ENCODE measurements at regions not wholly inside any gene's neighbourhood (a gene's known extent, or its start where the extent isn't known, plus 50 kb on each side); places are given as distances from the start of the nearest gene placed in this dataset.

DNA sequence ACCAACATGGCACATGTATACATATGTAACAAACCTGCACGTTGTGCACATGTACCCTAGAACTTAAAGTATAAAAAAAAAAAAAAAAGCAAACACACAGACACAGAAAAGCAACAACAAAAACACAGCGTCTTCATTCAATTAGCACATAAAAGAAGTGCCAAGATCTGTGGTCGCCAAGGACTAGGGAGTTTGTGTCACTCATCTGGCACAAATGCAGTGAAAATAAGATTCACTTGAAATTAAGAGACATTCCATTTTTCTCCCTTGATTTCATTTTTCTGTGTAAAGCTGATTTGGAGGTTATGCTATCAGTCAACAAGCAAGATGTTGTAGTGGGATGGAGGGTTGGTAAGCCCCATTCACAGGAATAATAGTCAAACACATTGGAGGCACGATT lies 115.3 kb downstream of the FAT4 start:
- Histone ChIP-seq H3K4me1 (ENCODE audit: control insufficient read depth in 3 of 3, insufficient read depth in 3 of 3, low read length in 3 of 3) (no peaks in the 10 kb centered on the region), H3K27ac (ENCODE audit: low read depth, low read length) (no peak overlapping the region), H3K9me3 (ENCODE audit: control insufficient read depth in 3 of 3, low read length in 3 of 3) (no peaks in the 10 kb centered on the region), H3K9ac (ENCODE audit: low read depth in 1 of 3, low read length in 3 of 3) (no peak overlapping the region), H3K27me3 (ENCODE audit: control insufficient read depth in 3 of 3, insufficient read depth in 3 of 3, low read length in 3 of 3) (no peaks in the 10 kb centered on the region), H3K4me3 (ENCODE audit: low read length in 3 of 3) (no peak overlapping the region), H3K36me3 (ENCODE audit: control insufficient read depth in 3 of 3, insufficient read depth in 3 of 3, low read length in 3 of 3) (peaks cover 0 to 6% (median 0%) of the 10 kb centered on the region in 3 donors)

DNA sequence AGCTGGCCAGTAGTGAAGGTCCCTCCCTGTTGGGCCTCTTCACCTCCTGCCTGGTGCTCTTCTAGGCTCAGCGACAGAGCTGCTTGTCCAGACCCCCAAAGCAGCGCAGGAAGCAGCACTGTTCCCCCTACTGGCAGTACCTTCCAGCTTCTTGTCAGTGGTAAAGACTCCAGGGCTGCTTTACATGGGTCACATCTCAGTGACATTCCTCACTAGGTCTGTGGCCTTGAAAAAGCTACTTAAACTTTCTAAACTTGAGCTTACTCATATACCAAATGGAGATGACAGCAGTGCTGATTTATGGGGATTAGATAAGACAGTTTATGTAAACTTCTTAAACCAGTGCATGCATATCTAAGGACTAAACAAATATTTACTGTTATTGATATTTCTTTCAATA lies 117.3 kb downstream of the FAT4 start:
- H3K27me3 ChIP-seq (ENCODE audit: control insufficient read depth in 3 of 3, insufficient read depth in 3 of 3, low read length in 3 of 3), result no peaks in the 10 kb centered on the region
- no peaks in the 10 kb centered on the region for H3K4me1 ChIP-seq (ENCODE audit: control insufficient read depth in 3 of 3, insufficient read depth in 3 of 3, low read length in 3 of 3)
- H3K36me3 ChIP-seq (ENCODE audit: control insufficient read depth in 3 of 3, insufficient read depth in 3 of 3, low read length in 3 of 3), result peaks cover 0 to 9% (median 0%) of the 10 kb centered on the region in 3 donors
- no peaks in the 10 kb centered on the region for H3K9me3 ChIP-seq (ENCODE audit: control insufficient read depth in 3 of 3, low read length in 3 of 3)
- H3K4me3 ChIP-seq (ENCODE audit: low read length in 3 of 3), result no peak overlapping the region
- no peak overlapping the region for H3K27ac ChIP-seq (ENCODE audit: low read depth, low read length)
- H3K9ac ChIP-seq (ENCODE audit: low read depth in 1 of 3, low read length in 3 of 3), result no peak overlapping the region

DNA sequence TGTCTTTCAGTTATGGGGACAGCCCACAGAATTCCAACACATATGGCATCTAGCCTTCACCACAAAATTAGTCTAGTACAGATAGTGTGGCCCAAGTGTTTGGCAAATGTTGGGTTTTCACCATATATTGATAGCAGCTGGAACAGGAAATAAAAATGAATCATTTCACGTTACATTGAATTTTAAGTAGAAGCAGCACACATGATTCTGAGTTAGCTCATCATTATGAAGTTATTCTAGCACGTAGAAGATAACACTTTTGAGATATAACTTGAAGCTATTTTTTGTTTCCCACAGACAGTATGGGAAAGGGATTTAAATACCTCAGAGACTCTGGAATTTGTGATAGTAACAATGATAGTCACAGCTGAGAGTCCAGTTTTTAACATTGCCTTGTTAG lies 118.7 kb downstream of the FAT4 start:
- Histone ChIP-seq H3K27me3 (ENCODE audit: control insufficient read depth in 3 of 3, insufficient read depth in 3 of 3, low read length in 3 of 3) (no peaks in the 10 kb centered on the region), H3K4me3 (ENCODE audit: low read length in 3 of 3) (no peak overlapping the region), H3K9ac (ENCODE audit: low read depth in 1 of 3, low read length in 3 of 3) (no peak overlapping the region), H3K27ac (ENCODE audit: low read depth, low read length) (no peak overlapping the region), H3K9me3 (ENCODE audit: control insufficient read depth in 3 of 3, low read length in 3 of 3) (no peaks in the 10 kb centered on the region), H3K4me1 (ENCODE audit: control insufficient read depth in 3 of 3, insufficient read depth in 3 of 3, low read length in 3 of 3) (no peaks in the 10 kb centered on the region), H3K36me3 (ENCODE audit: control insufficient read depth in 3 of 3, insufficient read depth in 3 of 3, low read length in 3 of 3) (peaks cover 0 to 9% (median 0%) of the 10 kb centered on the region in 3 donors)

DNA sequence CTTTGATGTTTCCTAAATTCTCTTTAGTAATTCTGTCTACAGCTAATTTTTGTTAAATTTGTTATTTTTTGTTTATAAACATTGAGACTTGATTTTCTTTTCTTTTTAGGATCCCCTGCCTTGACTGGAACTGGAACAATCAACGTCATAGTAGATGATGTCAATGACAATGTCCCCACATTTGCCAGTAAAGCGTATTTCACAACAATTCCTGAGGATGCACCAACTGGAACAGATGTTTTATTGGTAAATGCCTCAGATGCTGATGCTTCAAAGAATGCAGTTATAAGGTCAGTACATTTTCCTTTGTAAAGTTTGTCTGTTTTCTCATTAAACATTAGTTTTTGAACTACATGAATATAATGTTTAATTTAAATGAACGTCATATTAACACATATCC lies 119.4 kb downstream of the FAT4 start:
- H3K36me3 ChIP-seq (ENCODE audit: control insufficient read depth in 3 of 3, insufficient read depth in 3 of 3, low read length in 3 of 3), result peaks cover 0 to 9% (median 0%) of the 10 kb centered on the region in 3 donors
- no peak overlapping the region for H3K27ac ChIP-seq (ENCODE audit: low read depth, low read length)
- no peaks in the 10 kb centered on the region for H3K4me1 ChIP-seq (ENCODE audit: control insufficient read depth in 3 of 3, insufficient read depth in 3 of 3, low read length in 3 of 3)
- no peak overlapping the region for H3K4me3 ChIP-seq (ENCODE audit: low read length in 3 of 3)
- H3K9ac ChIP-seq (ENCODE audit: low read depth in 1 of 3, low read length in 3 of 3), result no peak overlapping the region
- no peaks in the 10 kb centered on the region for H3K9me3 ChIP-seq (ENCODE audit: control insufficient read depth in 3 of 3, low read length in 3 of 3)
- H3K27me3 ChIP-seq (ENCODE audit: control insufficient read depth in 3 of 3, insufficient read depth in 3 of 3, low read length in 3 of 3), result no peaks in the 10 kb centered on the region

DNA sequence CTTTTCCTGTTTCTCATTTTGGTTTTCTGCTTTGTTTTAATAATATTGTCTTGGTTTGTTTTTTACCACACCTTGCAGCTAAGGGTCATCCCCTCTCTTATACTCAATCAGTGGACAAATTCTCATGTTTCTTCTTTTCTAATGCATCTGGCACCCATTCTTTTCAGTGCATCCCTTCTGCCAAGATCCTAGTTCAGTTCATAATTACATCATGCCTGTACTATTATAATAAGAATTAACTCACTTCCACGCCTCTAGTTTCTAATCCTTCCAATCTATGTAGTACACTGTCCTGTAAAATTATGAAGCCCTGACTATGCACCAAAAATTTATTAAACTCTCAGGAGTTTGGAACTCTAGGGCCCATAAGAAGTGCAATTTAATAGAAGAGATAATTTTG lies 126.1 kb downstream of the FAT4 start:
- no peaks in the 10 kb centered on the region for H3K27me3 ChIP-seq (ENCODE audit: control insufficient read depth in 3 of 3, insufficient read depth in 3 of 3, low read length in 3 of 3)
- no peak overlapping the region for H3K27ac ChIP-seq (ENCODE audit: low read depth, low read length)
- no peak overlapping the region for H3K9ac ChIP-seq (ENCODE audit: low read depth in 1 of 3, low read length in 3 of 3)
- H3K4me1 ChIP-seq (ENCODE audit: control insufficient read depth in 3 of 3, insufficient read depth in 3 of 3, low read length in 3 of 3), result no peaks in the 10 kb centered on the region
- peaks cover 0 to 3% (median 0%) of the 10 kb centered on the region in 3 donors for H3K36me3 ChIP-seq (ENCODE audit: control insufficient read depth in 3 of 3, insufficient read depth in 3 of 3, low read length in 3 of 3)
- H3K9me3 ChIP-seq (ENCODE audit: control insufficient read depth in 3 of 3, low read length in 3 of 3), result no peaks in the 10 kb centered on the region
- H3K4me3 ChIP-seq (ENCODE audit: low read length in 3 of 3), result no peak overlapping the region

DNA sequence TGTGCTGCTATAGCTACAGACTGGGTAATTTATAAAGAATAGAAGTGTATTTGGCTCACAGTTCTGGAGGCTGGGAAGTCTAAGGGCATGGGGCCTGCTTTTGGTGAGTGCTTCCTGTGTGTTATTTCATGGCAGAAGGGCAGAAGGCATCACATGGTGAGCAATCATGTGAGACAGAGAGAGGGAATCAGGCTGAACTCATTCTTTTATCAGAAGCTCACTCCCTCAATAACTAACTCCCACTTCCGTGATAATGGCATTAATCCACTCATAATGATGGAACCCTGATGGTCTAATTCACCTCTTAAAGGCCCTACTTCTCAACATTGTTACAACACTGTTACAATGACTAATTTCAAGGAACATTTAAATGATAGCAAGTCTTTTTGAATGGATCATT lies 129.4 kb downstream of the FAT4 start:
- Histone ChIP-seq H3K4me1 (ENCODE audit: control insufficient read depth in 3 of 3, insufficient read depth in 3 of 3, low read length in 3 of 3) (no peaks in the 10 kb centered on the region), H3K9me3 (ENCODE audit: control insufficient read depth in 3 of 3, low read length in 3 of 3) (no peaks in the 10 kb centered on the region), H3K36me3 (ENCODE audit: control insufficient read depth in 3 of 3, insufficient read depth in 3 of 3, low read length in 3 of 3) (peaks cover 0 to 6% (median 0%) of the 10 kb centered on the region in 3 donors), H3K4me3 (ENCODE audit: low read length in 3 of 3) (no peak overlapping the region), H3K27me3 (ENCODE audit: control insufficient read depth in 3 of 3, insufficient read depth in 3 of 3, low read length in 3 of 3) (no peaks in the 10 kb centered on the region), H3K9ac (ENCODE audit: low read depth in 1 of 3, low read length in 3 of 3) (no peak overlapping the region), H3K27ac (ENCODE audit: low read depth, low read length) (no peak overlapping the region)

DNA sequence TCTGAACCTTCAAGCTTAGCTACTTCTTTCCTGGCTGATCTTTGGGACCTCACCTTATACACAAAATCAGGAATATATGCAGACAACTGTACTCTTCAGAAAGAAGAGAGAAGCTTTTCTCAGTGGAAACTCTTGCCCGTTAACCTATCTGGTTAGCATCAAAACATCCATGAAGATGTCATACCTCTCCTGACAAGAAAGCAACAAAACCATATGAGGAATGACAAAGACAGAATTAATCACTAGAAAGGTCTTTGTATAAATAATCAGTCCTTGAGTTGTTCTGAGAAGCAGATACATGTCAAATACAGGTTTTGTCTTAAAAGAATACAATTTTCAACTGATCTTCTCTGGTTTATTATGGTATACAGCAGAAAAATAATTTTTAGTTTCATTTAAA lies 130.8 kb downstream of the FAT4 start:
- Histone ChIP-seq H3K36me3 (ENCODE audit: control insufficient read depth in 3 of 3, insufficient read depth in 3 of 3, low read length in 3 of 3) (peaks cover 0 to 16% (median 0%) of the 10 kb centered on the region in 3 donors), H3K27ac (ENCODE audit: low read depth, low read length) (no peak overlapping the region), H3K27me3 (ENCODE audit: control insufficient read depth in 3 of 3, insufficient read depth in 3 of 3, low read length in 3 of 3) (no peaks in the 10 kb centered on the region)

DNA sequence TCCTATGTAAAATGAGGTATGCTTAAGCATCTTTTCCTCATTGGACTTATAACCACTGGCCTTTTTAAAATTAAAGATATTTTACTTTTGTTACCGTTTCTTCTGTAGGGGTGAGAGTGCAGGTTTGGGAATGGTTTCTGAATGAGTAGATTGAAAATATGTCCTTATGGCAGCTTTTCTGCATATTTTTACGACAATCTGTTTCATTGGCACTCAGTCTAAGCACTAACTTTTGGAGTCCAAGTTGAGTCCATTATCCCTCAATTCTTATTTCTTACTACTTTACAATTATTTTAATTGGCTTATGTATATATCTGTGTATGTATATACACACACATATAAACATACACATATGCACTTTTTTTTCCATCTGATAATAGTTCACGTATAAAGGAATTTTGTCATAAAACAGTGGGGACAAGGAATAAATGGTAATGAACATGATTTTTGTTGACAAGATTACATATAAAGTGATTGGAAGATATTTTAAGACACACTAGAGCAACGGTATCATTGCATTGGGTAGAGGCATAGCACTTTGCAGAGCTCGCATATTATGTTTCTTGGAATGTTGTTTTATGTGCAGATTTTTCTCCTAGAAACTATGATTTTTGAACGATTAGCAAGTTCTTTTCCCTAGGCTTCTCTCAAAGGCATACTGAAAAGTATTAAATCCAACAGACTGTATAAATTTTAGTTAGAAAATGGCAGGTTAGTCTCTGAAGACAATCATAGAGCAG lies 133.0 kb downstream of the FAT4 start:
- no peaks in the 10 kb centered on the region for H3K27me3 ChIP-seq (ENCODE audit: control insufficient read depth in 3 of 3, insufficient read depth in 3 of 3, low read length in 3 of 3)
- H3K4me1 ChIP-seq (ENCODE audit: control insufficient read depth in 3 of 3, insufficient read depth in 3 of 3, low read length in 3 of 3), result no peaks in the 10 kb centered on the region
- H3K9ac ChIP-seq (ENCODE audit: low read depth in 1 of 3, low read length in 3 of 3), result no peak overlapping the region
- no peak overlapping the region for H3K27ac ChIP-seq (ENCODE audit: low read depth, low read length)
- no peak overlapping the region for H3K4me3 ChIP-seq (ENCODE audit: low read length in 3 of 3)
- no peaks in the 10 kb centered on the region for H3K9me3 ChIP-seq (ENCODE audit: control insufficient read depth in 3 of 3, low read length in 3 of 3)
- peaks cover 0 to 19% (median 0%) of the 10 kb centered on the region in 3 donors for H3K36me3 ChIP-seq (ENCODE audit: control insufficient read depth in 3 of 3, insufficient read depth in 3 of 3, low read length in 3 of 3)

More for the DNA sequence above, 130.8 kb downstream of the FAT4 start:
- Histone ChIP-seq H3K9ac (ENCODE audit: low read depth in 1 of 3, low read length in 3 of 3) (no peak overlapping the region), H3K4me3 (ENCODE audit: low read length in 3 of 3) (no peak overlapping the region), H3K4me1 (ENCODE audit: control insufficient read depth in 3 of 3, insufficient read depth in 3 of 3, low read length in 3 of 3) (no peaks in the 10 kb centered on the region), H3K9me3 (ENCODE audit: control insufficient read depth in 3 of 3, low read length in 3 of 3) (no peaks in the 10 kb centered on the region)

DNA sequence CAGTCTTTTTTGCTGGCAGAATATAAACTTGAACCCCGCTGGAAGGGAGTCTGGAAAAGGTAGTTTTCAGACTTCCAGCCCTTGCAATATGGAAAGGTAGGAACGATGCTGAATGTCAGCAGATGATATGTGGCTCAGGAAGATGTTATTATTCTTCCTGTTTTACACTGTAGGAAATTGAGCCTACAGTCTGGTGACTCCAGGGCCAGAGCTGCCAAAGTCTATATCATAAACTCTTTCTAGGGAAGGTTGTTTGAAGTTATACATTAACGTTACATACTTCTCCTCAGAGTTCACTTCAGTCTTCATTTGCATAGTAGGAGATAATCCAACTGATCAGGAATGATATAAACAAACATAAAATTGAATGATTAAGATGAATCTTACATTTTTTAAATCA lies 141.3 kb downstream of the FAT4 start:
- no peaks in the 10 kb centered on the region for H3K9me3 ChIP-seq (ENCODE audit: control insufficient read depth in 3 of 3, low read length in 3 of 3)
- H3K4me1 ChIP-seq (ENCODE audit: control insufficient read depth in 3 of 3, insufficient read depth in 3 of 3, low read length in 3 of 3), result no peaks in the 10 kb centered on the region
- no peak overlapping the region for H3K27ac ChIP-seq (ENCODE audit: low read depth, low read length)
- no peak overlapping the region for H3K4me3 ChIP-seq (ENCODE audit: low read length in 3 of 3)
- H3K36me3 ChIP-seq (ENCODE audit: control insufficient read depth in 3 of 3, insufficient read depth in 3 of 3, low read length in 3 of 3), result peaks cover 0 to under 1% (median 0%) of the 10 kb centered on the region in 3 donors
- no peaks in the 10 kb centered on the region for H3K27me3 ChIP-seq (ENCODE audit: control insufficient read depth in 3 of 3, insufficient read depth in 3 of 3, low read length in 3 of 3)
- H3K9ac ChIP-seq (ENCODE audit: low read depth in 1 of 3, low read length in 3 of 3), result no peak overlapping the region

DNA sequence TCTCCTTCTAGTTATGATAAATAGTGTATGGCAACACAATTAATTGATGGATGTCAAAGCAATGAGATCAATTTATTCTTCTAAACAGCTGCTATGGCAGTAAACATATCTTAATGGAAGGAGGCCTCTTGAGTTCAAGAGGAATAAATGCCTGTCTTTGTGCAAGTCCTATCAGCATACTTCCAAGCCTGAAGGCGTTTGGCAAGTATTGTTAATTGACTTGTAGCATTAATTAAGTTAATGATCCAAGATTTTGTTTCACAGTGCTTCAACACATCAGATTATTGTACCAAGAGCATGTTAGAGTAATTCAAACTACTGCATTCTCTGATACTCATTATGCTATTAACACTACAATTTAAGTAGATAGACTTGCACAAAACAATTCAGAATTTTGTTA lies 144.8 kb downstream of the FAT4 start:
- H3K4me3 ChIP-seq (ENCODE audit: low read length in 3 of 3), result no peak overlapping the region
- no peaks in the 10 kb centered on the region for H3K9me3 ChIP-seq (ENCODE audit: control insufficient read depth in 3 of 3, low read length in 3 of 3)
- no peaks in the 10 kb centered on the region for H3K4me1 ChIP-seq (ENCODE audit: control insufficient read depth in 3 of 3, insufficient read depth in 3 of 3, low read length in 3 of 3)
- no peaks in the 10 kb centered on the region for H3K36me3 ChIP-seq (ENCODE audit: control insufficient read depth in 3 of 3, insufficient read depth in 3 of 3, low read length in 3 of 3)
- H3K9ac ChIP-seq (ENCODE audit: low read depth in 1 of 3, low read length in 3 of 3), result no peak overlapping the region
- no peak overlapping the region for H3K27ac ChIP-seq (ENCODE audit: low read depth, low read length)
- no peaks in the 10 kb centered on the region for H3K27me3 ChIP-seq (ENCODE audit: control insufficient read depth in 3 of 3, insufficient read depth in 3 of 3, low read length in 3 of 3)
